Osteoblast (primary cell): ENCODE measurements at regions not wholly inside any gene's neighbourhood (a gene's known extent, or its start where the extent isn't known, plus 50 kb on each side); places are given as distances from the start of the nearest gene placed in this dataset.

Experiments
- DNase-seq: peaks from one replicate; pipeline ENCODE4 v3.0.0; 2011; ENCODE audit warnings: low spot score, mixed read lengths; ENCODE audit not compliant: insufficient read length; ENCODE audit errors: missing footprints
- H2AFZ ChIP-seq: 2 replicates; pipeline ENCODE4 v1.6.0; 2011; ENCODE audit warnings: mild to moderate bottlenecking, low read length
- H3K27ac ChIP-seq: 2 replicates; pipeline ENCODE4 v1.5.1; 2011; ENCODE audit warnings: mild to moderate bottlenecking, low read depth, low read length, moderate library complexity
- H3K27me3 ChIP-seq: 2 replicates; pipeline ENCODE4 v1.6.0; 2012; ENCODE audit warnings: mild to moderate bottlenecking, control low read depth, inconsistent platforms, low read length, moderate library complexity; ENCODE audit not compliant: insufficient read depth
- H3K36me3 ChIP-seq: 2 replicates; pipeline ENCODE4 v1.5.1; 2011; ENCODE audit warnings: mild to moderate bottlenecking, low read length, control low read depth, moderate library complexity; ENCODE audit not compliant: insufficient read depth
- H3K4me1 ChIP-seq: 2 replicates; pipeline ENCODE4 v1.5.1; 2011; ENCODE audit warnings: mild to moderate bottlenecking, low read length, control low read depth, moderate library complexity; ENCODE audit not compliant: insufficient read depth
- H3K4me2 ChIP-seq: 2 replicates; pipeline ENCODE4 v1.6.0; 2011; ENCODE audit warnings: mild to moderate bottlenecking, low read length; ENCODE audit not compliant: insufficient read depth
- H3K4me3 ChIP-seq: fragments of 200-600 bp; sonication (generic); 3 replicates; pipeline ENCODE4 v1.5.1; 2012; ENCODE audit warnings: mild to moderate bottlenecking, low read length, inconsistent platforms; ENCODE audit not compliant: insufficient read depth
- H3K79me2 ChIP-seq: 2 replicates; pipeline ENCODE4 v1.6.0; 2012; ENCODE audit warnings: mild to moderate bottlenecking, low read length, control low read depth, inconsistent platforms; ENCODE audit not compliant: insufficient read depth
- H3K9me3 ChIP-seq: 2 replicates; pipeline ENCODE4 v1.5.1; 2011; ENCODE audit warnings: low read depth, low read length, control low read depth
- H4K20me1 ChIP-seq: 2 replicates; pipeline ENCODE4 v1.6.0; 2012; ENCODE audit warnings: mild to moderate bottlenecking, low read length, control low read depth; ENCODE audit not compliant: insufficient read depth
- CTCF ChIP-seq: IDR thresholded peaks from 2 replicates; pipeline ENCODE4 v1.5.1; 2011; ENCODE audit warnings: mild to moderate bottlenecking, low read depth, low read length, moderate library complexity; ENCODE audit errors: extremely low read depth

DNA sequence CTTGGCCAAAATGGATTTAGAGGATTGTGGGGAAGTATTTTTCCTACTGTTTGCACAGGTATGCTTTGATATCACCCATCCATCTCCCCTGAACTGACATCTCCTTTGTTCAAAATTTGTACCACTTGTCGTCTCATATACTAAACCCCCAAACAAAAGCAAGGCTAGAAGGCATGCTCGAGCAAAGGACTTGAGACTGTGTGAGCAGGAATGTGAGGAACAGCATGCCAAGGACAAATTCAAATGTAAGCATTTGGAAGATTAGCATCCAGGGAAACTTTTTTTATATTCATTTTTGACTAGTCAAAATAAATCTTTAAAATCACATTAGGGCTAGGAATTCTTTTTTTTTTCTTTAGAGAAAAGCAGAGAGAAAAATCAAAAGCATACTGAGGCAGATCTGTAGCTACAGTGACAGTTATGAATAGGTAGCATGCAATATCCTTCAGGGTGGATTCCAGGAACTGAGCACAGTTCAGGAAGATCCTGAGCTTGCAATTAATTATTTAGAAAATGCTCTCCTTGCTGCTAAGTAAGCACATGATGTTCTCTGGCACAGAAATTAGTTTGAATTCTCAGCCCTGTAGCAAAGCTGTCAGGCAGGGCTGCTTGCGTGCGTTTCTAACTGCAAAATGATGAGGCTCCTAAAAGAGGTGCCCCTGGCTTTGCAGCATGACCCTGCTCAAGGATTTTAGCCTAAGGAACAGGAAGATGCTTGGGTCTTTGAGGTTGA lies 327.7 kb downstream of the LRIG3 start:
- H3K36me3 ChIP-seq = no peaks in the 10 kb centered on the region
- H3K9me3 ChIP-seq = no peaks in the 10 kb centered on the region
- H3K27me3 ChIP-seq = no peaks in the 10 kb centered on the region
- no peaks in the 10 kb centered on the region for H4K20me1 ChIP-seq
- no peaks in the 10 kb centered on the region for H3K79me2 ChIP-seq
- TF ChIP-seq CTCF = no peak
- no peak for DNase-seq
- H2AFZ ChIP-seq = no peak overlapping the region
- H3K4me1 ChIP-seq = no peaks in the 10 kb centered on the region
- H3K27ac ChIP-seq = no peak overlapping the region
- no peak overlapping the region for H3K4me3 ChIP-seq
- no peak overlapping the region for H3K4me2 ChIP-seq

DNA sequence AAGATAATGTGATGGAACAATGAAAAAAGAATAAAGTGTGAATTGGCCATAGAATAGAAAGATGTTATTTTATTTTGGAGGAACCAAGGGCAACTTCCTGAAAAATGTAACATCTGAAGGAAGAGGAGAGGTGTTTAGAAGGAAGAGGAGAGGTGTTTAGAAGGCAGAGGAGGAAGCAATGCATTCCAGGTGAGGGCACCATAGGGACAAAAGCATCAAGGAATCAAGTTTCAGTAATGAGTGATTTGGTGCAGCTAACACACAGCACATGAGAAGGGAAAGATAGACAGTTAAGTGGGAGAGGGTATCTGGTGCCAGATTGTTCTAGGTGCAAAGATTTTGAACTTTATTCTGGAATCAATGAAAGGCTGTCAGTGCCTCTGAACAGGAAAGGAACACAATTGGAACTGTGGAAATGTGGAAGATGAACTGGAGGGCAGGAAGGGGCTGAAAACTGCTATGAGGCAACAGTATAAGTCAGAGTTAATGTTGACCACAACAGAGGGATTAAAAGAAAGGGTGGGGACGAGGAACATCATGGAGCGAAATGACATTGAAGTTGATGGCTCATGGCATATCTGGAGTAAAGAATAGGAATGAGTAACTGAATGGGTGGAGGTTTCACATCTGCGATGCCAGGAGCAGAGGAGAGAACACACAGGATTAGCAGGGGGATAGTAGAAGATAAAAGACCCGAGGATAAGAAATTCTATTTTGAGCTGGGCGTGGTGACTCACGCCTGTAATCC lies 326.6 kb downstream of the LRIG3 start:
- no peaks in the 10 kb centered on the region for H3K27me3 ChIP-seq
- H3K9me3 ChIP-seq = no peaks in the 10 kb centered on the region
- no peaks in the 10 kb centered on the region for H3K4me1 ChIP-seq
- TF ChIP-seq CTCF = no peak
- H3K36me3 ChIP-seq = no peaks in the 10 kb centered on the region
- H3K4me2 ChIP-seq = no peak overlapping the region
- DNase-seq = no peak
- H4K20me1 ChIP-seq = no peaks in the 10 kb centered on the region
- no peak overlapping the region for H3K4me3 ChIP-seq
- no peak overlapping the region for H2AFZ ChIP-seq
- H3K27ac ChIP-seq = no peak overlapping the region
- H3K79me2 ChIP-seq = no peaks in the 10 kb centered on the region

GRCh38 chr12:58596381-58596780 lies 323.9 kb downstream of the LRIG3 start:
- TF ChIP-seq CTCF = no peak
- no peaks in the 10 kb centered on the region for H3K4me1 ChIP-seq
- H3K36me3 ChIP-seq = no peaks in the 10 kb centered on the region
- H4K20me1 ChIP-seq = no peaks in the 10 kb centered on the region
- H3K4me2 ChIP-seq = no peak overlapping the region
- H3K27ac ChIP-seq = no peak overlapping the region
- H3K79me2 ChIP-seq = no peaks in the 10 kb centered on the region
- H3K4me3 ChIP-seq = no peak overlapping the region
- no peak overlapping the region for H2AFZ ChIP-seq
- DNase-seq = no peak
- H3K9me3 ChIP-seq = no peaks in the 10 kb centered on the region
- H3K27me3 ChIP-seq = no peaks in the 10 kb centered on the region

DNA sequence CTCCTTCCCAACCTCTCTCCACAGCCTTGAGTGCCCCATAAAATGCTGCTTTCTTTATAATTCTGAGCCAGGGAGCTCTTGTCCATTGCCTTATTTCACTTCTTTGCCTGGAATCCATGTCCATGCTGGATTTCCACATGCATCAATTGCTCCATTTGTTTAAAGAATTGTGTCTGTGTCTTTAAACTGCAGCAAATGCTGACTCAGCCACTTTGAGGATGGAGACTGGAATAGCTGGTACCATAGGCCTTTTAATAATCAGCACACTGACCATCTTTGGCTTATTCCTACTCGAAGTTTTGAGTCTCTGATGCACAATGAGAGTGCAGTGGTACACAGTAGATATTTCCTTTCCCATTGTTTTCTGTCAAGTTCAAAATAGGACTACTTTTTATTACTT lies 318.8 kb downstream of the LRIG3 start:
- Histone ChIP-seq H3K9me3 (no peaks in the 10 kb centered on the region), H4K20me1 (no peaks in the 10 kb centered on the region), H3K4me2 (no peak overlapping the region), H3K4me1 (no peaks in the 10 kb centered on the region), H3K27me3 (no peaks in the 10 kb centered on the region), H3K36me3 (no peaks in the 10 kb centered on the region), H3K79me2 (no peaks in the 10 kb centered on the region), H3K4me3 (no peak overlapping the region), H2AFZ (no peak overlapping the region), H3K27ac (no peak overlapping the region)
- no peak for TF ChIP-seq CTCF
- no peak for DNase-seq
